HEK293T (cell line): ENCODE measurements at regions not wholly inside any gene's neighbourhood (a gene's known extent, or its start where the extent isn't known, plus 50 kb on each side); places are given as distances from the start of the nearest gene placed in this dataset.

ENCODE experiments used
- CTCF ChIA-PET: fragments of 350-600 bp; formaldehyde crosslinking; extraction: SDS; loops from one replicate; lab custom pipeline; 2021; ENCODE audit warnings: antibody characterized with exemption, inconsistent platforms; lab: Yijun Ruan, JAX
- POLR2A ChIA-PET: fragments of 350-600 bp; formaldehyde crosslinking; extraction: SDS; loops from one replicate; lab custom pipeline; 2020; ENCODE audit warnings: antibody characterized with exemption, inconsistent platforms; lab: Yijun Ruan, JAX
- DNase-seq: peaks from one replicate; pipeline ENCODE4 v3.0.0; 2012; ENCODE audit warnings: mixed read lengths; ENCODE audit errors: extremely low spot score
- ARNT ChIP-seq: fragments of 450-650 bp; IDR thresholded peaks from 2 replicates; pipeline ENCODE4 v1.6.1; 2017; ENCODE audit warnings: mild to moderate bottlenecking
- BHLHE40 ChIP-seq: fragments of 450-650 bp; IDR thresholded peaks from 2 replicates; pipeline ENCODE4 v1.6.1; 2016; ENCODE audit warnings: mild to moderate bottlenecking, moderate library complexity, borderline replicate concordance
- CTBP1 ChIP-seq: fragments of 450-650 bp; IDR thresholded peaks from 2 replicates; pipeline ENCODE4 v1.6.1; 2016; ENCODE audit warnings: borderline replicate concordance
- ELF4 ChIP-seq: fragments of 450-650 bp; IDR thresholded peaks from 2 replicates; pipeline ENCODE4 v1.6.1; 2017; ENCODE audit warnings: antibody characterized with exemption
- FOXA1 ChIP-seq: fragments of 450-650 bp; IDR thresholded peaks from 2 replicates; pipeline ENCODE4 v1.6.1; 2016; ENCODE audit warnings: mild to moderate bottlenecking
- FOXK2 ChIP-seq: fragments of 450-650 bp; IDR thresholded peaks from 2 replicates; pipeline ENCODE4 v1.6.1; 2016; ENCODE audit warnings: mild to moderate bottlenecking
- FOXM1 ChIP-seq: fragments of 450-650 bp; IDR thresholded peaks from 2 replicates; pipeline ENCODE4 v1.6.1; 2017; ENCODE audit warnings: mild to moderate bottlenecking, borderline replicate concordance
- HDGF ChIP-seq: fragments of 450-650 bp; IDR thresholded peaks from 2 replicates; pipeline ENCODE4 v1.6.1; 2017; ENCODE audit warnings: antibody characterized with exemption, borderline replicate concordance
- L3MBTL2 ChIP-seq: fragments of 450-650 bp; conservative IDR thresholded peaks from 2 replicates; pipeline ENCODE4 v1.6.1; 2016; ENCODE audit warnings: mild to moderate bottlenecking
- LEF1 ChIP-seq: fragments of 450-650 bp; IDR thresholded peaks from 2 replicates; pipeline ENCODE4 v1.6.1; 2017; ENCODE audit warnings: mild to moderate bottlenecking, borderline replicate concordance
- NFRKB ChIP-seq: fragments of 450-650 bp; IDR thresholded peaks from 2 replicates; pipeline ENCODE4 v1.6.1; 2016; ENCODE audit warnings: mild to moderate bottlenecking, moderate library complexity
- SP1 ChIP-seq: fragments of 450-650 bp; IDR thresholded peaks from 2 replicates; pipeline ENCODE4 v1.6.1; 2017
- SUZ12 ChIP-seq: fragments of 450-650 bp; IDR thresholded peaks from 2 replicates; pipeline ENCODE4 v1.6.1; 2016; ENCODE audit warnings: mild to moderate bottlenecking
- TARDBP ChIP-seq: fragments of 450-650 bp; IDR thresholded peaks from 2 replicates; pipeline ENCODE4 v1.6.1; 2016
- ZNF384 ChIP-seq: fragments of 450-650 bp; IDR thresholded peaks from 2 replicates; pipeline ENCODE4 v1.6.1; 2016
- TF ChIP-seq, protein P1 (sequence below): fragments of 450-650 bp; IDR thresholded peaks from 2 replicates; pipeline ENCODE4 v1.6.1; 2016

GRCh38 chr12:94783862-94784261, 133.5 kb upstream of the TMCC3 start:
- CTCF ChIA-PET, result interaction anchor here (1.1 kb wide), 1 partner anchor 14 kb away, joined by 3 read pairs; no protein-coding TSS in a partner anchor
- POLR2A ChIA-PET, result interaction anchor here (0.8 kb wide), 1 partner anchor 325 kb away, joined by 3 read pairs; no protein-coding TSS in a partner anchor
- DNase-seq, result no peak
- TF ChIP-seq FOXK2, result no peak
- TF ChIP-seq SUZ12, result no peak
- TF ChIP-seq TARDBP, result no peak
- no peak for TF ChIP-seq BHLHE40
- no peak for TF ChIP-seq NFRKB
- TF ChIP-seq ELF4, result no peak
- TF ChIP-seq ARNT, result no peak
- TF ChIP-seq CTBP1, result no peak
- TF ChIP-seq ZNF384, result no peak
- TF ChIP-seq LEF1, result no peak
- TF ChIP-seq FOXM1, result no peak
- TF ChIP-seq HDGF, result no peak

DNA sequence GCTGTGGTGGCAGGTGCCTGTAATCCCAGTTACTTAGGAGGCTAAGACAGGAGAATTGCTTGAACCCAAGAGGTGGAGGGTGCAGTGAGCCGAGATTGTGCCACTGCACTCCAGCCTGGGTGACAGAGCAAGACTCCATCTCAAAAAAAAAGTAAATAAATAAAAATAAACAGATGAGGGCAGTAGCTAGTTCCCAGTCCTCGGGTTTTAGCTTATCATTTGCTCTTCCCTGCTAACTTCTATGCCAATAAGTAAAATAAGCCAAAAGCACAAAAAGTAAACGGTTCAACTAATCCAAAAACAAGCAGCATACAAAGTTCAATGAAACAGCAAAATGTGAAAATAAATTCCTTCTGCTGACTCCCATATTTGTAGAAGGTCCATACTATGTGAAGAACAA, 133.0 kb upstream of the TMCC3 start:
- TF ChIP-seq BHLHE40, result no peak
- no peak for TF ChIP-seq LEF1
- no peak for TF ChIP-seq NFRKB
- TF ChIP-seq CTBP1, result no peak
- no peak for TF ChIP-seq SUZ12
- TF ChIP-seq FOXA1, result no peak
- no peak for TF ChIP-seq ARNT
- ChIA-PET POLR2A (interaction anchor here (0.8 kb wide), 1 partner anchor 324 kb away, joined by 3 read pairs; no protein-coding TSS in a partner anchor), CTCF (interaction anchor here (0.5 to 1.1 kb wide), 2 partner anchors 13 to 174 kb away, joined by 3 read pairs; no protein-coding TSS in a partner anchor)
- no peak for DNase-seq

- POLR2A ChIA-PET, result no interaction called here
- TF ChIP-seq SUZ12 (no peak), HDGF (no peak), FOXM1 (no peak), LEF1 (no peak), ELF4 (no peak), ZNF384 (no peak), SP1 (no peak), TARDBP (no peak), CTBP1 (no peak), ARNT (no peak), FOXA1 (no peak), NFRKB (no peak), BHLHE40 (no peak), L3MBTL2 (no peak), FOXK2 (no peak)
- TF ChIP-seq, protein P1, sequence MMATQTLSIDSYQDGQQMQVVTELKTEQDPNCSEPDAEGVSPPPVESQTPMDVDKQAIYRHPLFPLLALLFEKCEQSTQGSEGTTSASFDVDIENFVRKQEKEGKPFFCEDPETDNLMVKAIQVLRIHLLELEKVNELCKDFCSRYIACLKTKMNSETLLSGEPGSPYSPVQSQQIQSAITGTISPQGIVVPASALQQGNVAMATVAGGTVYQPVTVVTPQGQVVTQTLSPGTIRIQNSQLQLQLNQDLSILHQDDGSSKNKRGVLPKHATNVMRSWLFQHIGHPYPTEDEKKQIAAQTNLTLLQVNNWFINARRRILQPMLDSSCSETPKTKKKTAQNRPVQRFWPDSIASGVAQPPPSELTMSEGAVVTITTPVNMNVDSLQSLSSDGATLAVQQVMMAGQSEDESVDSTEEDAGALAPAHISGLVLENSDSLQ, result no peak
- no peak for DNase-seq
- CTCF ChIA-PET, result interaction anchor here (0.6 kb wide), 1 partner anchor 118 kb away, joined by 3 read pairs; no protein-coding TSS in a partner anchor
Observed at GRCh38 chr12:94781835-94782234, 131.5 kb upstream of the TMCC3 start.

- CTCF ChIA-PET, result interaction anchor here (0.6 kb wide), 1 partner anchor 36 kb away, joined by 3 read pairs; no protein-coding TSS in a partner anchor
- DNase-seq, result no peak
- TF ChIP-seq CTBP1 (no peak), NFRKB (no peak), SUZ12 (no peak), HDGF (no peak), SP1 (no peak), FOXA1 (no peak)
- TF ChIP-seq, protein P1, result no peak
- POLR2A ChIA-PET, result no interaction called here
Observed at GRCh38 chr12:94779485-94779884, 129.1 kb upstream of the TMCC3 start.

- ChIA-PET POLR2A (no interaction called here), CTCF (no interaction called here)
- DNase-seq, result no peak
- TF ChIP-seq SP1 (no peak), FOXK2 (no peak), ELF4 (no peak), HDGF (no peak), FOXM1 (no peak), FOXA1 (no peak), NFRKB (no peak), CTBP1 (no peak), TARDBP (no peak), ARNT (no peak), SUZ12 (no peak), L3MBTL2 (no peak), ZNF384 (no peak), LEF1 (no peak), BHLHE40 (no peak)
- TF ChIP-seq, protein P1, result no peak
Observed at GRCh38 chr12:94777936-94778335, 127.6 kb upstream of the TMCC3 start.

- ChIA-PET CTCF (no interaction called here), POLR2A (no interaction called here)
- no peak for DNase-seq
- TF ChIP-seq ELF4, result no peak
- TF ChIP-seq NFRKB, result no peak
- no peak for TF ChIP-seq LEF1
- TF ChIP-seq ARNT, result no peak
- TF ChIP-seq TARDBP, result no peak
- TF ChIP-seq CTBP1, result no peak
- TF ChIP-seq FOXK2, result no peak
- no peak for TF ChIP-seq FOXM1
- TF ChIP-seq FOXA1, result no peak
- no peak for TF ChIP-seq HDGF
- TF ChIP-seq SP1, result no peak
- no peak for TF ChIP-seq ZNF384
- TF ChIP-seq, protein P1, result no peak
- no peak for TF ChIP-seq SUZ12
- no peak for TF ChIP-seq BHLHE40
- TF ChIP-seq L3MBTL2, result no peak
Observed at GRCh38 chr12:94775710-94776109, 125.4 kb upstream of the TMCC3 start.
